ENCODE measurements at regions not wholly inside any gene's neighbourhood (a gene's known extent, or its start where the extent isn't known, plus 50 kb on each side); places are given as distances from the start of the nearest gene placed in this dataset.

GRCh38 chrX:151099001-151099400 is 77.4 kb upstream of the GPR50 start:
- POLR2A ChIA-PET = no interaction called here
- CTCF ChIA-PET = interaction anchor here (1.0 to 1.6 kb wide), 2 partner anchors 16 to 327 kb away, joined by 4 to 6 read pairs; no protein-coding TSS in a partner anchor
- no peaks in the 10 kb centered on the region; the same call in 1 of the 2 replicates for H3K27me3 ChIP-seq (ENCODE audit: insufficient read depth)

GRCh38 chrX:151100799-151101198 is 75.6 kb upstream of the GPR50 start:
- CTCF ChIA-PET = no interaction called here
- POLR2A ChIA-PET = no interaction called here
- 8% methylated on average over 1 of the region's 1 CpG for WGBS (ENCODE audit: low lambda C conversion rate)

More at GRCh38 chrX:151099001-151099400, 77.4 kb upstream of the GPR50 start:
- no peak overlapping the region for H3K27ac ChIP-seq (ENCODE audit: low read depth in 2 of 2, low read length in 1 of 2)
- no peak overlapping the region for H2AFZ ChIP-seq (ENCODE audit: low read depth)
- no peaks in the 10 kb centered on the region for H3K4me1 ChIP-seq (ENCODE audit: control insufficient read depth in 1 of 2, insufficient read depth in 2 of 2, low read depth in 1 of 2, low read length in 1 of 2)
- DNase-seq = no peak
- H3K9me2 ChIP-seq = no peaks in the 10 kb centered on the region
- H3K36me3 ChIP-seq (replicated peaks in 1 of 2; ENCODE audit: control insufficient read depth in 1 of 2, insufficient read depth in 2 of 2, low read length in 1 of 2) = no peaks in the 10 kb centered on the region
- H3K4me3 ChIP-seq (ENCODE audit: low read depth in 2 of 2, low read length in 1 of 2) = no peak overlapping the region
- TF ChIP-seq SIN3A (IDR thresholded peaks at IDR 0.05; ENCODE audit: borderline replicate concordance, low read depth, low read length) (no peak), FOSL2 (IDR thresholded peaks at IDR 0.05; ENCODE audit: borderline replicate concordance, low read depth) (no peak), CHD2 (IDR thresholded peaks at IDR 0.05; ENCODE audit: low read length, partially characterized antibody) (no peak), GABPA (IDR thresholded peaks at IDR 0.05; ENCODE audit: low read depth) (no peak), USF1 (IDR thresholded peaks at IDR 0.05; ENCODE audit: borderline replicate concordance, low read depth) (no peak), FOXM1 (IDR thresholded peaks at IDR 0.05; ENCODE audit: low read depth) (no peak), YY1 (IDR thresholded peaks at IDR 0.05; ENCODE audit: low read depth) (no peak), MAX (IDR thresholded peaks at IDR 0.05; ENCODE audit: low read depth) (no peak), SMC3 (IDR thresholded peaks at IDR 0.05; ENCODE audit: low read depth, low read length) (no peak), EZH2phosphoT487 (IDR thresholded peaks at IDR 0.05; ENCODE audit: borderline replicate concordance, low read depth) (no peak)
- H3K4me2 ChIP-seq = no peak overlapping the region
- no peaks in the 10 kb centered on the region for H4K20me1 ChIP-seq (ENCODE audit: insufficient read depth)
- H3F3A ChIP-seq (replicated peaks; ENCODE audit: insufficient read depth) = no peaks in the 10 kb centered on the region
- H3K9ac ChIP-seq = no peak overlapping the region
- 3% methylated on average over 6 of the region's 6 CpGs for WGBS (ENCODE audit: low lambda C conversion rate)
- H3K9me3 ChIP-seq = no peaks in the 10 kb centered on the region
- H3K79me2 ChIP-seq (ENCODE audit: insufficient read depth) = no peaks in the 10 kb centered on the region

More at GRCh38 chrX:151100799-151101198, 75.6 kb upstream of the GPR50 start:
- H3F3A ChIP-seq (replicated peaks; ENCODE audit: insufficient read depth) = no peaks in the 10 kb centered on the region
- H3K36me3 ChIP-seq (replicated peaks in 1 of 2; ENCODE audit: control insufficient read depth in 1 of 2, insufficient read depth in 2 of 2, low read length in 1 of 2) = no peaks in the 10 kb centered on the region
- H3K9me3 ChIP-seq = no peaks in the 10 kb centered on the region
- no peak overlapping the region for H3K9ac ChIP-seq
- DNase-seq = no peak
- H2AFZ ChIP-seq (ENCODE audit: low read depth) = no peak overlapping the region
- H3K79me2 ChIP-seq (ENCODE audit: insufficient read depth) = no peaks in the 10 kb centered on the region
- no peaks in the 10 kb centered on the region for H3K4me1 ChIP-seq (ENCODE audit: control insufficient read depth in 1 of 2, insufficient read depth in 2 of 2, low read depth in 1 of 2, low read length in 1 of 2)
- no peak overlapping the region for H3K4me3 ChIP-seq (ENCODE audit: low read depth in 2 of 2, low read length in 1 of 2)
- no peak overlapping the region for H3K4me2 ChIP-seq
- no peaks in the 10 kb centered on the region for H3K9me2 ChIP-seq
- H4K20me1 ChIP-seq (ENCODE audit: insufficient read depth) = no peaks in the 10 kb centered on the region
- H3K27ac ChIP-seq (ENCODE audit: low read depth in 2 of 2, low read length in 1 of 2) = no peak overlapping the region
- H3K27me3 ChIP-seq (ENCODE audit: insufficient read depth) = no peaks in the 10 kb centered on the region; the same call in 1 of the 2 replicates
- no peak for TF ChIP-seq CHD2 (IDR thresholded peaks at IDR 0.05; ENCODE audit: low read length, partially characterized antibody)
- TF ChIP-seq FOSL2 (IDR thresholded peaks at IDR 0.05; ENCODE audit: borderline replicate concordance, low read depth) = no peak
- TF ChIP-seq REST (IDR thresholded peaks at IDR 0.05; ENCODE audit: low read depth, low read length) = no peak
- TF ChIP-seq POLR2AphosphoS5 (IDR thresholded peaks at IDR 0.05; ENCODE audit: low read depth, low read length) = no peak
- TF ChIP-seq USF2 (IDR thresholded peaks at IDR 0.05; ENCODE audit: borderline replicate concordance, low read depth, low read length) = no peak
- no peak for TF ChIP-seq PBX3 (IDR thresholded peaks at IDR 0.05)
- no peak for TF ChIP-seq TCF12 (IDR thresholded peaks at IDR 0.05)
- TF ChIP-seq FOXM1 (IDR thresholded peaks at IDR 0.05; ENCODE audit: low read depth) = no peak
- TF ChIP-seq NFIC (IDR thresholded peaks at IDR 0.05; ENCODE audit: borderline replicate concordance) = no peak
- TF ChIP-seq MEF2A (IDR thresholded peaks at IDR 0.05; ENCODE audit: borderline replicate concordance, low read depth) = no peak
- no peak for TF ChIP-seq GATA2 (CRISPR knock-in tag; IDR thresholded peaks at IDR 0.05)
- TF ChIP-seq FOXJ3 (CRISPR knock-in tag; IDR thresholded peaks at IDR 0.05) = no peak
- TF ChIP-seq EP300 (IDR thresholded peaks at IDR 0.05; ENCODE audit: borderline replicate concordance in 1 of 2, low read depth in 1 of 2, low read length in 1 of 2) = no peak
- TF ChIP-seq RXRA (IDR thresholded peaks at IDR 0.05; ENCODE audit: borderline replicate concordance, low read depth) = no peak
- TF ChIP-seq RAD21 (IDR thresholded peaks at IDR 0.05; ENCODE audit: low read length) = no peak

Measured in SK-N-SH (cell line).